Chondrocyte (in vitro differentiated cells): ENCODE measurements at regions not wholly inside any gene's neighbourhood (a gene's known extent, or its start where the extent isn't known, plus 50 kb on each side); places are given as distances from the start of the nearest gene placed in this dataset.

Experiments used
- DNase-seq: peaks from one replicate; pipeline ENCODE4 v3.0.0; 2021; ENCODE audit warnings: mixed read lengths, low spot score
- H3K27ac Mint-ChIP-seq: one replicate; pipeline ENCODE4 v1.8.0; 2021; ENCODE audit warnings: mild to moderate bottlenecking, moderate library complexity, mixed read lengths; ENCODE audit not compliant: unreplicated experiment
- H3K27me3 Mint-ChIP-seq: 2 replicates; pipeline ENCODE4 v1.8.0; 2021; ENCODE audit warnings: low read depth, mixed read lengths
- H3K36me3 Mint-ChIP-seq: 2 replicates; pipeline ENCODE4 v1.8.0; 2021; ENCODE audit warnings: low read depth, mixed read lengths
- H3K4me1 Mint-ChIP-seq: 2 replicates; pipeline ENCODE4 v1.8.0; 2021; ENCODE audit warnings: low read depth, mild to moderate bottlenecking, mixed read lengths
- H3K4me3 Mint-ChIP-seq: one replicate; pipeline ENCODE4 v1.8.0; 2021; ENCODE audit warnings: mild to moderate bottlenecking, moderate library complexity, mixed read lengths; ENCODE audit not compliant: unreplicated experiment
- H3K9me3 Mint-ChIP-seq: 2 replicates; pipeline ENCODE4 v1.8.0; 2021; ENCODE audit warnings: low read depth, mixed read lengths
- TF ChIP-seq, protein P1 (sequence below): fragments of 200-600 bp; sonication (generic); IDR thresholded peaks from 2 replicates; pipeline ENCODE4 v1.5.0; 2021; ENCODE audit warnings: antibody characterized with exemption, mild to moderate bottlenecking, moderate library complexity

DNA sequence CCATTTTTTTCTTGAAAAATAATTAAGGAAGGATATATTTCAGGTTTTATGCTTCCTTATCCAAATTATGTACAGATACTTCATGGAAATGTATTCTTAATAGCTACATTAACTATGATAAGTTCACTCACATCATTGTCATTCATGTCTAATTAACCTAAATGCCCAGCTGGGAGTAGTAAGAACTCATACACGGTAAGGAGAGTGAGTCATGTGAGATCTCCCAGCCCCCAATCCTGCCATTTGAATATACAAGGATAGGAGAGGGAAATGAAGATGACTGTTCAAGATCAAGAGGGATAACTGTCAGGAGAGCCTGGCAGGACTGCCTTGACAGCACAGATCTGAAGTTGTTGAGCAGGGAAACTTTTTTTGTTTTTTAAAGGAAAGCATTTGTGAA lies 343.4 kb upstream of the USP15 start:
- Mint-ChIP-seq H3K27me3 (no peaks in the 10 kb centered on the region), H3K9me3 (peaks cover 9% of the 10 kb centered on the region), H3K4me3 (no peak overlapping the region), H3K36me3 (no peaks in the 10 kb centered on the region), H3K4me1 (no peaks in the 10 kb centered on the region), H3K27ac (no peak overlapping the region)
- TF ChIP-seq, protein P1, sequence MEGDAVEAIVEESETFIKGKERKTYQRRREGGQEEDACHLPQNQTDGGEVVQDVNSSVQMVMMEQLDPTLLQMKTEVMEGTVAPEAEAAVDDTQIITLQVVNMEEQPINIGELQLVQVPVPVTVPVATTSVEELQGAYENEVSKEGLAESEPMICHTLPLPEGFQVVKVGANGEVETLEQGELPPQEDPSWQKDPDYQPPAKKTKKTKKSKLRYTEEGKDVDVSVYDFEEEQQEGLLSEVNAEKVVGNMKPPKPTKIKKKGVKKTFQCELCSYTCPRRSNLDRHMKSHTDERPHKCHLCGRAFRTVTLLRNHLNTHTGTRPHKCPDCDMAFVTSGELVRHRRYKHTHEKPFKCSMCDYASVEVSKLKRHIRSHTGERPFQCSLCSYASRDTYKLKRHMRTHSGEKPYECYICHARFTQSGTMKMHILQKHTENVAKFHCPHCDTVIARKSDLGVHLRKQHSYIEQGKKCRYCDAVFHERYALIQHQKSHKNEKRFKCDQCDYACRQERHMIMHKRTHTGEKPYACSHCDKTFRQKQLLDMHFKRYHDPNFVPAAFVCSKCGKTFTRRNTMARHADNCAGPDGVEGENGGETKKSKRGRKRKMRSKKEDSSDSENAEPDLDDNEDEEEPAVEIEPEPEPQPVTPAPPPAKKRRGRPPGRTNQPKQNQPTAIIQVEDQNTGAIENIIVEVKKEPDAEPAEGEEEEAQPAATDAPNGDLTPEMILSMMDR: no peak
- DNase-seq: no peak

DNA sequence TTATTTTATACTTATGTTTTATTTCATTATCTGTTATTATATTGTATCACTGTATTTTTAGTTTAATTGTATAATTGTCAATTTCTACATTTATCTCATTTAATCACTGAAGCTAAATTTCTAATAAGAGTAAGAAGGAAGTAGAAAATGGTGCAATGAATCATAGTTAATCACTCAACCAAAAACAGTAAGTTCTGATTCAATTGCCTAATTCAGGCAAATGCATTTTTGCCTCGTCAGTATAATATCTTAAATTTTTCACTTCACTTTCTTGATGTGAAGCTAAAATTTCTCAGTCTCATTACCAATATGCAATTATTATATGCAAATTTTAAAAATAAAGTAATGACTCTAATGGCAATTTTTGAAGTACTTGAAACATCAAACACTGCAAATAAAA lies 340.5 kb upstream of the USP15 start:
- H3K9me3 Mint-ChIP-seq: peaks cover 16% of the 10 kb centered on the region
- H3K27me3 Mint-ChIP-seq: no peaks in the 10 kb centered on the region
- no peaks in the 10 kb centered on the region for H3K4me1 Mint-ChIP-seq
- no peak overlapping the region for H3K27ac Mint-ChIP-seq
- H3K4me3 Mint-ChIP-seq: no peak overlapping the region
- DNase-seq: no peak
- no peaks in the 10 kb centered on the region for H3K36me3 Mint-ChIP-seq
- TF ChIP-seq, protein P1: no peak

DNA sequence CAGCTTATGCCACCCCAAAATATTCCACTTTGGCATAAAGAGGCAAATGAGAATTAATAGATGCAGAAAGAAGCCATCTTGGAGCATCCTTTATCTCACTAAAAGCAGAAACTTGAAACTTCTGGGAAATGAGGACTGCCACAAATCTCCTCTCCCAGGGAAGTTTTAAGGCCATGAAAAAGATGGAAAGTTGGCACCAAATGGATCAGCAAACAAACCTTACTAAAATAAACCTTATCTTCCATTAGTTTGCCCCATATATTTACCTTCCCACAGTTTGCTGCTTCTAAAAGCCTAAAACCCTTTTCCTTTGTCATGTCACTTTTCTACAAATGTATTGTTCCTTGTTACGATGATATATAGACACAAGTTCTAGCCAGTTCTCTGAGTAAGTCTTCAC lies 340.0 kb upstream of the USP15 start:
- Mint-ChIP-seq H3K9me3 (peaks cover 20% of the 10 kb centered on the region), H3K4me1 (no peaks in the 10 kb centered on the region)
- TF ChIP-seq, protein P1: no peak

DNA sequence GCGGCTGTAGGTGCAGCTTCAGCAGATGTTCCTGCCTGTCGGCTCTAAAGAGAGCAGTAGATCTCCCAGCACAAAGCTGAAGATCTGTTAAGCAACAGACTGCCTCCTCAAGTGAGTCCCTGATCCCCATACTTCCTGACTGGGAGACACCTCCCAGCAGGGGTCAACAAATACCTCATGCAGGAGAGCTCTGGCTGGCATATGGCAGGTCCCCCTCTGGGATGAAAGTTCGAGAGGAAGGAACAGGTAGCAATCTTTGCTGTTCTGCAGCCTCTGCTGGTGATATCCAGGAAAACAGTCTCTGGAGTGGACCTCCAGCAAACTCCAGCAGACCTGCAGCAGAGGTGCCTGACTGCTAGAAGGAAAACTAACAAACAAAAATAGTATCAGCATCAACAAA lies 337.1 kb upstream of the USP15 start:
- no peaks in the 10 kb centered on the region for H3K4me1 Mint-ChIP-seq
- no peak overlapping the region for H3K4me3 Mint-ChIP-seq
- TF ChIP-seq, protein P1: no peak
- no peaks in the 10 kb centered on the region for H3K36me3 Mint-ChIP-seq
- no peaks in the 10 kb centered on the region for H3K27me3 Mint-ChIP-seq
- H3K27ac Mint-ChIP-seq: no peak overlapping the region
- no peak for DNase-seq
- peaks cover 43% of the 10 kb centered on the region for H3K9me3 Mint-ChIP-seq

More for the DNA sequence above, 340.0 kb upstream of the USP15 start:
- no peaks in the 10 kb centered on the region for H3K36me3 Mint-ChIP-seq
- H3K27me3 Mint-ChIP-seq: no peaks in the 10 kb centered on the region
- DNase-seq: no peak
- H3K27ac Mint-ChIP-seq: no peak overlapping the region
- no peak overlapping the region for H3K4me3 Mint-ChIP-seq

DNA sequence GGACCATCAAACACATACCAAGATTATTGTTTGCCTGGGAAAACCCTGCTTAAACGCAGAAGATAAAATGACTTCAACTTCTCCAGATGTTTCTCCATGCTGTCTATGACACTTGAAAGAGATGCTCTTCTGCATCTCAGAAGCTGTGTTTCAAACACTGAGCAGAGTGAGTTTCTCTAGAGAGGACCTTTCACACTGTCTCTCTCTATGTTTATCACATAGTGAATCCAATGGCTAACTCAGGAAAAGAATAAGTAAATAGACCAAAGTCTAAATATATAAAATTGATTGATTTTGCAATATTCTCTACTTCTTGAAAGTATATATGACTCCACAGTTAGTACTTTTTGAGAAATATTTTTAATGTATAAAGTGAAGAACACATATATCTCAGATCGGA lies 325.6 kb upstream of the USP15 start:
- no peaks in the 10 kb centered on the region for H3K4me1 Mint-ChIP-seq
- TF ChIP-seq, protein P1: no peak
- no peaks in the 10 kb centered on the region for H3K36me3 Mint-ChIP-seq
- no peak overlapping the region for H3K4me3 Mint-ChIP-seq
- peaks cover 13% of the 10 kb centered on the region for H3K9me3 Mint-ChIP-seq
- no peak for DNase-seq
- H3K27me3 Mint-ChIP-seq: peaks cover 2% of the 10 kb centered on the region
- no peak overlapping the region for H3K27ac Mint-ChIP-seq
